ENCODE measurements at regions not wholly inside any gene's neighbourhood (a gene's known extent, or its start where the extent isn't known, plus 50 kb on each side); places are given as distances from the start of the nearest gene placed in this dataset.
"Not testable (repeated sequence)": the region's sequence is repeated elsewhere in the genome, so short reads cannot be mapped to it uniquely, and the experiment has no call there.

DNA sequence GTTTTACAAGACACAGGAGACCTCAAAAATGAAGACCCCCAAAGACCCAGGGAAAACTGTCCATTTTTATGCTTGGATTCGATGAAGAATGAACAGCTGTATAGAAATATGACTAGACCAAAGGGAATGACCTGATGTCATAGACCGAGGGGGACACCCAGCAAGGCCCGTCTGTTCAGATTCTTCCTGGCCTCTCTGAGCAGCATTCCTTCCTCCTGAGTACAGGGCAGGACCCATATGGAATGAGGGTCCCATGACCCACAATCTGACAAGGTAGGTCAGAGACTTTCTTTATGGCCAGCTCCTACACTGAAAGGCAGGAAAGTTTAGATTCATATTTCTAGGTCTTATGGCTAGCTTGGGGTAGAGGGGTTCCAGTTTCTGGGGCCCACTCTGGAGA is 356.0 kb downstream of the GATA3 start:
- Histone ChIP-seq H3K4me1 (ENCODE audit: control insufficient read depth, insufficient read depth, low read length) (no peaks in the 10 kb centered on the region), H3K4me3 (ENCODE audit: low read depth, low read length) (no peak overlapping the region), H3K27me3 (ENCODE audit: control insufficient read depth, insufficient read depth, low read length) (no peaks in the 10 kb centered on the region), H3K36me3 (ENCODE audit: control insufficient read depth, insufficient read depth, low read length) (no peaks in the 10 kb centered on the region), H3K27ac (ENCODE audit: low read depth, low read length) (no peak overlapping the region), H3K9me3 (ENCODE audit: control insufficient read depth, insufficient read depth, low read length) (no peaks in the 10 kb centered on the region)
- 97% methylated on average over 3 of the region's 3 CpGs for WGBS (ENCODE audit: insufficient coverage)
- DNase-seq (ENCODE audit: low read depth in 4 of 6, low spot score in 6 of 6): no peak

DNA sequence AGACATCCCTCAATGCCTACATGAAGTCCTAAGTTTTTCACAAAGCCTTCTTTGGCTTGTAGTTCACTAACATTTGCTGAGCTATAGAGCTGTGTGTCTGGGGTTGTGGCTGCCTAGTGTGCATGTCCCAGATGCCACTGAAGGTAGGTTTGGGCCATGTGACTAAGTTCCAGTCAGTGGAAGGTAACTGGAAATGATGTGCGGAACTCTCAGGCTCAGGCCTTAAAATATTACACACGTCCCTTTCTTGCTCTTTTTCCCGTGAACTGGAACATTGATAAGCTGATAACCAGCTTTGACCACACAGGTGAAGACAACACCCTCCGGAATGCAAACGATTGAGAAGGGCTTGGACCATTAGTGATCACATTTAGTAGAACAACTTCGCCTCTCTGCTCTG is 358.1 kb downstream of the GATA3 start:
- Histone ChIP-seq H3K4me1 (ENCODE audit: control insufficient read depth, insufficient read depth, low read length) (no peaks in the 10 kb centered on the region), H3K4me3 (ENCODE audit: low read depth, low read length) (no peak overlapping the region), H3K27me3 (ENCODE audit: control insufficient read depth, insufficient read depth, low read length) (no peaks in the 10 kb centered on the region), H3K9me3 (ENCODE audit: control insufficient read depth, insufficient read depth, low read length) (no peaks in the 10 kb centered on the region), H3K27ac (ENCODE audit: low read depth, low read length) (no peak overlapping the region), H3K36me3 (ENCODE audit: control insufficient read depth, insufficient read depth, low read length) (no peaks in the 10 kb centered on the region)
- no peak for DNase-seq (ENCODE audit: low read depth in 4 of 6, low spot score in 6 of 6)
- 100% methylated on average over 4 of the region's 6 CpGs for WGBS (ENCODE audit: insufficient coverage)

DNA sequence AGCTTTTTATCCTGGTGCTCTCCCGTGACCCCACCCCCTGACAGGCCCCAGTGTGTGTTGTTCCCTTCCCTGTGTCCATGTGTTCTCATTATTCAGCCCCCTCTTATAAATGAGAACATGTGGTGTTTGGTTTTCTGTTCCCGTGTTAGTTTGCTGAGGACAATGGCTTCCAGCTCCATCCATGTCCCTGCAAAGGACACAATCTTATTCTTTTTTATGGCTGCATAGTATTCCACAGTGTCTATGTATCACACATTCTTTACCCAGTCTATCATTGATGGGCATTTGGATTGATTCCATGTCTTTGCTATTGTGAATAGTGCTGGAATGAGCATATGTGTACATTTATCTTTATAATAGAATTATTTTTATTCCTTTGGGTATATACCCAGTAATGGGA is 360.5 kb downstream of the GATA3 start:
- H3K9me3 ChIP-seq (ENCODE audit: control insufficient read depth, insufficient read depth, low read length); DNase-seq (ENCODE audit: low read depth in 4 of 6, low spot score in 6 of 6); H3K36me3 ChIP-seq (ENCODE audit: control insufficient read depth, insufficient read depth, low read length); H3K27me3 ChIP-seq (ENCODE audit: control insufficient read depth, insufficient read depth, low read length); H3K27ac ChIP-seq (ENCODE audit: low read depth, low read length); H3K4me3 ChIP-seq (ENCODE audit: low read depth, low read length); H3K4me1 ChIP-seq (ENCODE audit: control insufficient read depth, insufficient read depth, low read length): not testable (repeated sequence)
- WGBS (ENCODE audit: insufficient coverage): no CpG with 5 or more reads among the region's 2 CpGs

DNA sequence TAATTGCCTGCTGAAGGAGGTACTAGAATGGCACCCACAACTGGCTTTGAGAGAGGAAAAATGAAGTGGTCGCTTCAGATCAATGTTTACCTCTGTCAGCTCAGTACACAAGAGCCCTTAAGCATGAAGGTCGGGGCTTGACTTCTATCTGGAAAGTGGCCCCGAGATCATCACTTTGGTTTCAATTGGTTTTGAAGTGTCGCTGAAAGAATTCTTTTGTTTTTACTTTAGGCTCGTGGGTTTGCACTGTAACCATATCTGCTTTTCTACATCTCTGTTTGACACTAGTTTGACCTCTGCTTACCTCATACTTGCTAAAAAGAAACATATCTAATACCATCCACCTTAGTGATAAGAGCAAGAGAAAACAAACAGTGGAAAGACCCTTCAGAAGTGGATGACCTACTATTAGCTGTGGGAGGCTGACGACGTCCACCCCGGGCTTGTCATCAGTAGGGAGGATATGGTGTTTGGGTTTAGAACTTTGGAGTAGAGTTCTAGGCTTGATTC is 361.8 kb downstream of the GATA3 start:
- Histone ChIP-seq H3K36me3 (ENCODE audit: control insufficient read depth, insufficient read depth, low read length) (no peaks in the 10 kb centered on the region), H3K27ac (ENCODE audit: low read depth, low read length) (no peak overlapping the region), H3K4me3 (ENCODE audit: low read depth, low read length) (no peak overlapping the region), H3K9me3 (ENCODE audit: control insufficient read depth, insufficient read depth, low read length) (no peaks in the 10 kb centered on the region), H3K4me1 (ENCODE audit: control insufficient read depth, insufficient read depth, low read length) (no peaks in the 10 kb centered on the region), H3K27me3 (ENCODE audit: control insufficient read depth, insufficient read depth, low read length) (no peaks in the 10 kb centered on the region)
- 79% methylated on average over 7 of the region's 8 CpGs for WGBS (ENCODE audit: insufficient coverage)
- DNase-seq (ENCODE audit: low read depth in 4 of 6, low spot score in 6 of 6): no peak

DNA sequence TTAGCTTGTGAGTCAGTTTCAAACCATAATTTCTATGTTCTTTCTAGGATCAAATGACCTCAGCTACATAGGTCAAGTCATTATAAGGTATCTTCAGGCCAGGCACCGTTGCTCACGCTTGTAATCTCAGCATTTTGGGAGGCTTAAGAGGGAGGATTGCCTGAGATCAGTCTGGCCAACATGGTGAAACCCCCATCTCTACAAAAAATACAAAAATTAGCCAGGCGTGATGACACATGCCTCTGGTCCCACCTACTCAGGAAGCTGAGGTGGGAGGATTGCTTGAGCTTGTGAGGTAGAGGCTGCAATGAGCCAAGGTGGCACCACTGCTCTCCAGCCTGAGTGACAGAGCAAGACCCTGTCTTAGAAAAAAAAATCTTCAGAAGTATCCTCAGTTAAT is 362.3 kb downstream of the GATA3 start:
- Histone ChIP-seq H3K9me3 (ENCODE audit: control insufficient read depth, insufficient read depth, low read length) (no peaks in the 10 kb centered on the region), H3K27ac (ENCODE audit: low read depth, low read length) (no peak overlapping the region), H3K4me1 (ENCODE audit: control insufficient read depth, insufficient read depth, low read length) (no peaks in the 10 kb centered on the region), H3K27me3 (ENCODE audit: control insufficient read depth, insufficient read depth, low read length) (no peaks in the 10 kb centered on the region), H3K36me3 (ENCODE audit: control insufficient read depth, insufficient read depth, low read length) (no peaks in the 10 kb centered on the region), H3K4me3 (ENCODE audit: low read depth, low read length) (no peak overlapping the region)
- WGBS (ENCODE audit: insufficient coverage): no CpG with 5 or more reads among the region's 3 CpGs
- no peak for DNase-seq (ENCODE audit: low read depth in 4 of 6, low spot score in 6 of 6)

DNA sequence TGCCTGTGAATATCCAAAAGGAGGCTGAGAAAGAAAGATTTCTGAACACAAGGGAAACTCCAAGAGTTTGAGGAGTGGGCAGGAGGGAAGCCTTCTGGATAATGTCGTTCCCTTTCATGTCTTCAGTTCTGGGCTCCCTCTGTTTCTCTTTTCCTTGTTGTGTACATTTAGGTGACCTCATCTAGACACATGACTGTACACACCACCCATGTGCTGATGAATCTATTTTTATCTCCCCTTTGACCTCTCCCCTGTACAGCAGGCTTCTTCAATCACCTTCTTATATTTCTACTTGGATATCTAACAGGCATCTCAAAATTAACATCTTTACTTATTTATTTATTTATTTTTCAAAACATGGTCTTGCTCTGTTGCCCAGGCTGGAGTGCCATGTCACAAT is 363.1 kb downstream of the GATA3 start:
- Histone ChIP-seq H3K4me1 (ENCODE audit: control insufficient read depth, insufficient read depth, low read length) (no peaks in the 10 kb centered on the region), H3K27me3 (ENCODE audit: control insufficient read depth, insufficient read depth, low read length) (no peaks in the 10 kb centered on the region), H3K4me3 (ENCODE audit: low read depth, low read length) (no peak overlapping the region), H3K36me3 (ENCODE audit: control insufficient read depth, insufficient read depth, low read length) (no peaks in the 10 kb centered on the region), H3K27ac (ENCODE audit: low read depth, low read length) (no peak overlapping the region), H3K9me3 (ENCODE audit: control insufficient read depth, insufficient read depth, low read length) (no peaks in the 10 kb centered on the region)
- no peak for DNase-seq (ENCODE audit: low read depth in 4 of 6, low spot score in 6 of 6)
- no CpG with 5 or more reads among the region's 1 CpG for whole genome bisulfite sequencing (ENCODE audit: insufficient coverage)

DNA sequence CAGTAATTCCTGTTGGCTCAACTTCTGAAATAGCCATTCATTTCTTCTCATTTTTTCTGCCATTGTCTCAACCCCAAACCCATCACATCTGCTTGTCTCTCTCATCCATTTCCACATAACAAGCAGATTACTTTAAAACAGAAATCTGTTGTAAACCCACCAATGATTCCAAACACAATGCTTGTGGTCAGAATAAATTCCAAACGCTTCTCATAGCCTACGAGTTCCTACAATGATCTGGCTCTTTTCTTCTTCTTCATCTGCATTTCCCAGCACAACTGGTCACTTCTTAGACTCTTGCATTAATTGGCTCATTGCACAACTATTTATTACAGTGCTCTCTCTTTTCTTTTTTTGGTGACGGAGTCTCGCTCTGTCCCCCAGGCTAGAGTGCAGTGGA is 364.1 kb downstream of the GATA3 start:
- DNase-seq (ENCODE audit: low read depth in 4 of 6, low spot score in 6 of 6): no peak
- no peaks in the 10 kb centered on the region for H3K27me3 ChIP-seq (ENCODE audit: control insufficient read depth, insufficient read depth, low read length)
- no peaks in the 10 kb centered on the region for H3K4me1 ChIP-seq (ENCODE audit: control insufficient read depth, insufficient read depth, low read length)
- H3K27ac ChIP-seq (ENCODE audit: low read depth, low read length): no peak overlapping the region
- H3K4me3 ChIP-seq (ENCODE audit: low read depth, low read length): no peak overlapping the region
- H3K36me3 ChIP-seq (ENCODE audit: control insufficient read depth, insufficient read depth, low read length): no peaks in the 10 kb centered on the region
- H3K9me3 ChIP-seq (ENCODE audit: control insufficient read depth, insufficient read depth, low read length): no peaks in the 10 kb centered on the region
- 82% methylated on average over 2 of the region's 4 CpGs for WGBS (ENCODE audit: insufficient coverage)

DNA sequence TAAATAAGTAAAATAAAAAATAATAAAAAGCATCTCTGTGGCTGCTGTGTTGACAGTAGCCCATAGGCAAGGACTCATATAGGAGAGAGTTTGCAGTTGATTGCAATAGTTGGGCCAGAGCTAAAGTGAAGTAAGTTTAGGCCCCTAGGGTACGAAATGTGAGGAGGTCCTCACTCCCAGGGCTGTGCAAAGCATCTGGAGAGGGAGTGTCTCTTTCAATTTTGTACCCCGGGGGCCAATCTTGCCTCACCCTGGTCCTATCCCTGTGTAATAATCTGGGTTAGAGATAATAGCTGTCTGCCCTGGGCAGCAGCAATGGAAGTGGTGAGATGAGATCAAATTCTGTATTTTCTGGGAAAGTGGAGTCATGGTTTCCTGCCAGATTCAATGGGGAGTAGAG is 365.7 kb downstream of the GATA3 start:
- no peaks in the 10 kb centered on the region for H3K27me3 ChIP-seq (ENCODE audit: control insufficient read depth, insufficient read depth, low read length)
- no peaks in the 10 kb centered on the region for H3K4me1 ChIP-seq (ENCODE audit: control insufficient read depth, insufficient read depth, low read length)
- H3K4me3 ChIP-seq (ENCODE audit: low read depth, low read length): no peak overlapping the region
- no peaks in the 10 kb centered on the region for H3K36me3 ChIP-seq (ENCODE audit: control insufficient read depth, insufficient read depth, low read length)
- no peak overlapping the region for H3K27ac ChIP-seq (ENCODE audit: low read depth, low read length)
- WGBS (ENCODE audit: insufficient coverage): 86% methylated on average over 2 of the region's 2 CpGs
- H3K9me3 ChIP-seq (ENCODE audit: control insufficient read depth, insufficient read depth, low read length): no peaks in the 10 kb centered on the region
- DNase-seq (ENCODE audit: low read depth in 4 of 6, low spot score in 6 of 6): no peak

DNA sequence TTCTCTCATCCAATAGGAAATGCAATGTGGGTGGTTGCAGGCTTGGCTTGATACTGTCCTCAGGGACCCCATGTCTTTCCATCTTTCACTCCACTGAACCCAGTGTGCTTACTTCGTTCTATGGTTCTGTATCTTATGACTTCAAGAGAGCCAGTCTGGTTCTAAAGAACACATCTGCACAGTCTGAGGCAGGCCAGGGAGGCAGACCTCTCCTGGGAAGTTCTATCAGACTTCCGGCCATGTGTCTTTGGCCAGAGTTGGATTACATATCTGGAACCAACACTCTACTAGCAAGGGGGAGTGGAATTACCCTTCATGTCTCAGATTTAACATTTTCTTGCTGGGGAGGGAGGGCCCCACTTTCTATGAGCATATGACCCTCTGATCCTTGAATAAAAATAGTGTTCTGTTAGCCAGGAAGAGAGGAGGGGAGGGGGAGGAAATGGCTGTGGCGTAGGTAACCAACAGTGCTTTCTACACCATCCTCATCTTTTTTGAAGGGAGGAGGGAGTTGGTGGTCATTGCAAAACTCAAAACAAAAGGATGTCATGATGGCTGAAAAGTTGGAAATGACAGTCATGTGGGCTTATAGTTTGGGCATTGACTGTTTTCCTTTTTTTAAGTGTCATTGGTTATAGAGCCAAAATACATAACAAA is 370.2 kb downstream of the GATA3 start:
- no peaks in the 10 kb centered on the region for H3K27me3 ChIP-seq (ENCODE audit: control insufficient read depth, insufficient read depth, low read length)
- H3K36me3 ChIP-seq (ENCODE audit: control insufficient read depth, insufficient read depth, low read length): no peaks in the 10 kb centered on the region
- no peak for DNase-seq (ENCODE audit: low read depth in 4 of 6, low spot score in 6 of 6)
- no peak overlapping the region for H3K27ac ChIP-seq (ENCODE audit: low read depth, low read length)
- 80% methylated on average over 1 of the region's 3 CpGs for WGBS (ENCODE audit: insufficient coverage)
- H3K9me3 ChIP-seq (ENCODE audit: control insufficient read depth, insufficient read depth, low read length): no peaks in the 10 kb centered on the region
- no peak overlapping the region for H3K4me3 ChIP-seq (ENCODE audit: low read depth, low read length)
- no peaks in the 10 kb centered on the region for H3K4me1 ChIP-seq (ENCODE audit: control insufficient read depth, insufficient read depth, low read length)

DNA sequence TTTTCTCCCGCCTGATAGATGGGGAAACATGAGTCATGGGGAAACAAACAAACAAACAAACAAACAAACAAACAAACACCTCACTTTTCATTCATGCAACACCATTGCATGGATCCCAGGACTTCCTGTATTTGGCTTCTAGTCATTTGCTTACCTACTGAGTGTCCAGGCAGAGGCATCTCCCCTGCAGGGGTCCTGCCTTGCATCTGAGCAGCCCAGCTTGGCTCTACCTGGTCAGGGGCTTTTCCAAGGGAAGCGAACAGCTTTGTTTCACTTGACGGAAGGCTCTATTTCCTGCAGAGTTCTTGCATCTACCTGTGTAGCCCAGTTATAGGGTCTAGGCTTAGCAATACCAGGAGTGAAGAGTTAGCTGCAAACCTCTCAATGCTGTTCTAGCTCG is 374.2 kb downstream of the GATA3 start:
- Histone ChIP-seq H3K4me3 (ENCODE audit: low read depth, low read length) (no peak overlapping the region), H3K9me3 (ENCODE audit: control insufficient read depth, insufficient read depth, low read length) (no peaks in the 10 kb centered on the region), H3K36me3 (ENCODE audit: control insufficient read depth, insufficient read depth, low read length) (no peaks in the 10 kb centered on the region), H3K27me3 (ENCODE audit: control insufficient read depth, insufficient read depth, low read length) (no peaks in the 10 kb centered on the region), H3K27ac (ENCODE audit: low read depth, low read length) (no peak overlapping the region), H3K4me1 (ENCODE audit: control insufficient read depth, insufficient read depth, low read length) (no peaks in the 10 kb centered on the region)
- no peak for DNase-seq (ENCODE audit: low read depth in 4 of 6, low spot score in 6 of 6)
- WGBS (ENCODE audit: insufficient coverage): 86% methylated on average over 2 of the region's 4 CpGs
